MCF 10A (cell line): ENCODE measurements at regions not wholly inside any gene's neighbourhood (a gene's known extent, or its start where the extent isn't known, plus 50 kb on each side); places are given as distances from the start of the nearest gene placed in this dataset.

Source experiments
- BruUV-seq: library from RNA; stranded (reverse); fragments of 400-500 nt; replicated peaks from 2 replicates; lab custom pipeline; 2021; lab: Mats Ljungman, UMichigan
- CTCF ChIA-PET: fragments of 300-600 bp; sonication (Branson Sonifier 250); formaldehyde crosslinking; extraction: SDS; loops from one replicate; lab custom pipeline; 2021; ENCODE audit warnings: antibody characterized with exemption, inconsistent platforms; lab: Yijun Ruan, JAX
- POLR2A ChIA-PET: fragments of 300-600, 350-650 bp; sonication (Branson Sonifier 250); formaldehyde crosslinking; extraction: SDS; loops from one replicate; lab custom pipeline; 2020; ENCODE audit warnings: antibody characterized with exemption, inconsistent platforms; lab: Yijun Ruan, JAX
- DNase-seq: peaks from one replicate; pipeline ENCODE4 v3.0.0-alpha.2; 2018; ENCODE audit not compliant: unreplicated experiment
- H3K27ac Mint-ChIP-seq: one replicate; pipeline ENCODE4 v1.8.0; 2022; ENCODE audit warnings: mild to moderate bottlenecking, low read depth, mixed read lengths; ENCODE audit not compliant: unreplicated experiment
- H3K27me3 Mint-ChIP-seq: one replicate; pipeline ENCODE4 v1.8.0; 2022; ENCODE audit warnings: mixed read lengths; ENCODE audit not compliant: insufficient read depth, unreplicated experiment
- H3K36me3 Mint-ChIP-seq: one replicate; pipeline ENCODE4 v1.8.0; 2022; ENCODE audit warnings: mild to moderate bottlenecking, moderate library complexity, mixed read lengths; ENCODE audit not compliant: insufficient read depth, unreplicated experiment
- H3K4me1 Mint-ChIP-seq: one replicate; pipeline ENCODE4 v1.8.0; 2022; ENCODE audit warnings: mixed read lengths; ENCODE audit not compliant: insufficient read depth, unreplicated experiment
- H3K4me3 Mint-ChIP-seq: one replicate; pipeline ENCODE4 v1.8.0; 2022; ENCODE audit warnings: mild to moderate bottlenecking, moderate library complexity, mixed read lengths; ENCODE audit not compliant: unreplicated experiment
- H3K9me3 Mint-ChIP-seq: one replicate; pipeline ENCODE4 v1.8.0; 2022; ENCODE audit warnings: mixed read lengths; ENCODE audit not compliant: unreplicated experiment
- intact Hi-C: fragments of 100-400 bp; cut with micrococcal nuclease; formaldehyde crosslinking; loops from 2 replicates; pipeline ENCODE4 v1.14.1; 2022
- TF ChIP-seq, protein P1 (sequence below): fragments of 200-600 bp; IDR thresholded peaks from one replicate; pipeline ENCODE4 v1.8.0; 2022; ENCODE audit warnings: antibody characterized with exemption, mild to moderate bottlenecking; ENCODE audit not compliant: unreplicated experiment

DNA sequence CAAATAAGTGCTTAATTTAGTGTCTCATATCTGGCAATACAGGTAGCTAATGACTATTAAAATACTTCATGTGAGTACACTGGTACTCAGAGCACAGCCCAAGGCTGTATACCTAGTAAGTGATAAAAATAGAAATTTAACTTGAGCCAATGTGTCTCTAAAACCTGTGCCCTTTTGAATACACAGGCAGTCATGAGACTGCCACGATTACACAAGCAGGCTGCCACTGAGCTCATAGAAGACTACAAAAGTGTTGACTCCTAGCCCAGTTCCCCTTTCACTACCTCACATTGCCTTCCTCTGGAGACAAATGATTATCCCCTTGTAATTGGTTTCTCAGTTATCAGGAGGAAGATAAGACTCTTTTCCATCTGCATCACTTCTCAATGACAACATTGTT lies 66.3 kb upstream of the PAPPA start:
- H3K9me3 Mint-ChIP-seq, result peaks cover 13% of the 10 kb centered on the region
- CTCF ChIA-PET, result interaction anchor here (0.7 kb wide), 1 partner anchor 494 kb away, joined by 4 read pairs; no protein-coding TSS in a partner anchor

GRCh38 chr9:116087751-116088194 lies 65.8 kb upstream of the PAPPA start:
- ChIA-PET POLR2A (interaction anchor here (0.6 to 3.5 kb wide), 11 partner anchors 9 to 144 kb away, joined by 3 to 20 read pairs (median 3); no protein-coding TSS in a partner anchor), CTCF (interaction anchor here (0.6 to 0.7 kb wide), 2 partner anchors 145 to 494 kb away, joined by 4 read pairs; no protein-coding TSS in a partner anchor)
- BruUV-seq, result TSS peak; percentile 50
- Mint-ChIP-seq H3K36me3 (no peaks in the 10 kb centered on the region), H3K4me3 (peak overlapping the region; percentile 26), H3K27ac (peak overlapping the region; percentile 68), H3K9me3 (peaks cover 13% of the 10 kb centered on the region), H3K4me1 (peaks cover 16% of the 10 kb centered on the region), H3K27me3 (no peaks in the 10 kb centered on the region)
- intact Hi-C loops, result no loop called here
- peak; percentile 64 for DNase-seq
- TF ChIP-seq, protein P1, sequence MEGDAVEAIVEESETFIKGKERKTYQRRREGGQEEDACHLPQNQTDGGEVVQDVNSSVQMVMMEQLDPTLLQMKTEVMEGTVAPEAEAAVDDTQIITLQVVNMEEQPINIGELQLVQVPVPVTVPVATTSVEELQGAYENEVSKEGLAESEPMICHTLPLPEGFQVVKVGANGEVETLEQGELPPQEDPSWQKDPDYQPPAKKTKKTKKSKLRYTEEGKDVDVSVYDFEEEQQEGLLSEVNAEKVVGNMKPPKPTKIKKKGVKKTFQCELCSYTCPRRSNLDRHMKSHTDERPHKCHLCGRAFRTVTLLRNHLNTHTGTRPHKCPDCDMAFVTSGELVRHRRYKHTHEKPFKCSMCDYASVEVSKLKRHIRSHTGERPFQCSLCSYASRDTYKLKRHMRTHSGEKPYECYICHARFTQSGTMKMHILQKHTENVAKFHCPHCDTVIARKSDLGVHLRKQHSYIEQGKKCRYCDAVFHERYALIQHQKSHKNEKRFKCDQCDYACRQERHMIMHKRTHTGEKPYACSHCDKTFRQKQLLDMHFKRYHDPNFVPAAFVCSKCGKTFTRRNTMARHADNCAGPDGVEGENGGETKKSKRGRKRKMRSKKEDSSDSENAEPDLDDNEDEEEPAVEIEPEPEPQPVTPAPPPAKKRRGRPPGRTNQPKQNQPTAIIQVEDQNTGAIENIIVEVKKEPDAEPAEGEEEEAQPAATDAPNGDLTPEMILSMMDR, result no peak

More for the DNA sequence above, 66.3 kb upstream of the PAPPA start:
- TF ChIP-seq, protein P1, result no peak
- Mint-ChIP-seq H3K27me3 (no peaks in the 10 kb centered on the region), H3K4me3 (peak overlapping the region; percentile 22), H3K36me3 (no peaks in the 10 kb centered on the region), H3K4me1 (peaks cover 16% of the 10 kb centered on the region), H3K27ac (peak overlapping the region; percentile 68)
- POLR2A ChIA-PET, result interaction anchor here (0.6 to 3.5 kb wide), 12 partner anchors 10 to 144 kb away, joined by 3 to 20 read pairs (median 4); no protein-coding TSS in a partner anchor
- intact Hi-C loops, result no loop called here
- peak; percentile 81 for DNase-seq
- BruUV-seq, result no TSS peak

- TF ChIP-seq, protein P1, result no peak
- ChIA-PET CTCF (interaction anchor here (0.6 to 0.7 kb wide), 2 partner anchors 145 to 575 kb away, joined by 3 to 4 read pairs; no protein-coding TSS in a partner anchor), POLR2A (interaction anchor here (1.1 to 3.5 kb wide), 4 partner anchors 12 to 145 kb away, joined by 3 to 20 read pairs (median 14); no protein-coding TSS in a partner anchor)
- peaks cover 16% of the 10 kb centered on the region for H3K4me1 Mint-ChIP-seq
- peak overlapping the region; percentile 68 for H3K27ac Mint-ChIP-seq
- peak overlapping the region; percentile 26 for H3K4me3 Mint-ChIP-seq
- H3K36me3 Mint-ChIP-seq, result no peaks in the 10 kb centered on the region
- DNase-seq, result no peak
- no peaks in the 10 kb centered on the region for H3K27me3 Mint-ChIP-seq
- BruUV-seq, result no TSS peak
- H3K9me3 Mint-ChIP-seq, result peaks cover 13% of the 10 kb centered on the region
- intact Hi-C loops, result no loop called here
These were observed 65.2 kb upstream of the PAPPA start for GRCh38 chr9:116088396-116088795.

GRCh38 chr9:116090030-116090770 lies 63.4 kb upstream of the PAPPA start:
- Mint-ChIP-seq H3K9me3 (peaks cover 13% of the 10 kb centered on the region), H3K36me3 (no peaks in the 10 kb centered on the region), H3K4me3 (no peak overlapping the region), H3K27ac (no peak overlapping the region), H3K4me1 (peaks cover 16% of the 10 kb centered on the region), H3K27me3 (no peaks in the 10 kb centered on the region)
- TF ChIP-seq, protein P1, result no peak
- no TSS peak for BruUV-seq
- intact Hi-C loops, result no loop called here
- CTCF ChIA-PET, result interaction anchor here (0.6 to 1.4 kb wide), 2 partner anchors 497 to 514 kb away, joined by 3 read pairs; no protein-coding TSS in a partner anchor
- DNase-seq, result no peak
- POLR2A ChIA-PET, result interaction anchor here (3.0 kb wide), 1 partner anchor 11 kb away, joined by 10 read pairs; no protein-coding TSS in a partner anchor
